H9 (cell line): ENCODE measurements at regions not wholly inside any gene's neighbourhood (a gene's known extent, or its start where the extent isn't known, plus 50 kb on each side); places are given as distances from the start of the nearest gene placed in this dataset.
"Not testable (repeated sequence)": the region's sequence is repeated elsewhere in the genome, so short reads cannot be mapped to it uniquely, and the experiment has no call there.

Experiments
- DNase-seq: peaks from one replicate; pipeline ENCODE4 v3.0.0-alpha.2; 2017
- H2AFZ ChIP-seq: one replicate; pipeline ENCODE4 v1.6.1; 2013; ENCODE audit warnings: mild to moderate bottlenecking, low read length, control low read depth, moderate library complexity
- H2AK5ac ChIP-seq: 2 replicates; pipeline ENCODE4 v1.6.1; 2013; ENCODE audit warnings: low read length, control low read depth, mixed read lengths; ENCODE audit not compliant: insufficient read length
- H2BK120ac ChIP-seq: one replicate; pipeline ENCODE4 v1.6.1; 2013; ENCODE audit warnings: low read depth, mild to moderate bottlenecking, low read length, control low read depth, inconsistent platforms; ENCODE audit not compliant: poor library complexity, severe bottlenecking
- H2BK12ac ChIP-seq: 2 replicates; pipeline ENCODE4 v1.6.1; 2013; ENCODE audit warnings: low read length, control low read depth, mixed read lengths, low read depth; ENCODE audit not compliant: insufficient read length
- H2BK15ac ChIP-seq: 2 replicates; pipeline ENCODE4 v1.6.1; 2013; ENCODE audit warnings: low read depth, low read length, control low read depth
- H2BK20ac ChIP-seq: one replicate; pipeline ENCODE4 v1.6.1; 2013; ENCODE audit warnings: low read depth, mild to moderate bottlenecking, low read length, control low read depth, inconsistent platforms; ENCODE audit not compliant: poor library complexity, severe bottlenecking
- H2BK5ac ChIP-seq: 2 replicates; pipeline ENCODE4 v1.6.1; 2013; ENCODE audit warnings: low read length, control low read depth, mixed read lengths; ENCODE audit not compliant: insufficient read length
- H3K14ac ChIP-seq: 2 replicates; pipeline ENCODE4 v1.6.1; 2013; ENCODE audit warnings: low read length, control low read depth; ENCODE audit not compliant: insufficient read depth
- H3K18ac ChIP-seq: 2 replicates; pipeline ENCODE4 v1.6.1; 2013; ENCODE audit warnings: low read depth, mild to moderate bottlenecking, mixed read lengths, low read length, control low read depth; ENCODE audit not compliant: insufficient read length
- H3K23ac ChIP-seq: 2 replicates; pipeline ENCODE4 v1.6.1; 2013; ENCODE audit warnings: low read length, control low read depth, mixed read lengths, low read depth; ENCODE audit not compliant: insufficient read length
- H3K23me2 ChIP-seq: 2 replicates; pipeline ENCODE4 v1.6.1; 2013; ENCODE audit warnings: low read depth, mild to moderate bottlenecking, mixed read lengths, low read length, control low read depth; ENCODE audit not compliant: insufficient read length, poor library complexity, severe bottlenecking
- H3K27ac ChIP-seq: 2 replicates; pipeline ENCODE4 v1.5.1; 2013; ENCODE audit warnings: low read length, control low read depth, mixed read lengths, low read depth; ENCODE audit not compliant: insufficient read length
- H3K27me3 ChIP-seq: 2 replicates; pipeline ENCODE4 v1.6.1; 2013; ENCODE audit warnings: low read length, control low read depth, inconsistent platforms; ENCODE audit not compliant: insufficient read depth
- H3K4ac ChIP-seq: 2 replicates; pipeline ENCODE4 v1.6.1; 2013; ENCODE audit warnings: low read depth, mild to moderate bottlenecking, control low read depth, inconsistent platforms, low read length, moderate library complexity
- H3K4me1 ChIP-seq: 2 replicates; pipeline ENCODE4 v1.6.1; 2013; ENCODE audit warnings: low read length, control low read depth, inconsistent platforms; ENCODE audit not compliant: insufficient read depth
- H3K4me2 ChIP-seq: 2 replicates; pipeline ENCODE4 v1.6.1; 2013; ENCODE audit warnings: low read length, control low read depth, mixed read lengths; ENCODE audit not compliant: insufficient read length, insufficient read depth
- H3K56ac ChIP-seq: 2 replicates; pipeline ENCODE4 v1.6.1; 2013; ENCODE audit warnings: low read depth, mild to moderate bottlenecking, mixed read lengths, low read length, control low read depth; ENCODE audit not compliant: insufficient read length
- H3K79me1 ChIP-seq: 2 replicates; pipeline ENCODE4 v1.6.1; 2013; ENCODE audit warnings: low read depth, mild to moderate bottlenecking, moderate library complexity, low read length, control low read depth, inconsistent platforms; ENCODE audit not compliant: insufficient read depth, poor library complexity, severe bottlenecking
- H3K79me2 ChIP-seq: 2 replicates; pipeline ENCODE4 v1.6.1; 2013; ENCODE audit warnings: low read length, control low read depth, inconsistent platforms; ENCODE audit not compliant: insufficient read depth
- H3K9ac ChIP-seq: 2 replicates; pipeline ENCODE4 v1.6.1; 2013; ENCODE audit warnings: low read length, control low read depth, mixed read lengths; ENCODE audit not compliant: insufficient read length; ENCODE audit errors: extremely low read depth
- H3K9me3 ChIP-seq: one replicate; pipeline ENCODE4 v1.6.1; 2013; ENCODE audit warnings: low read depth, low read length, inconsistent platforms; ENCODE audit not compliant: control insufficient read depth
- H3T11ph ChIP-seq: one replicate; pipeline ENCODE4 v1.6.1; 2013; ENCODE audit warnings: mild to moderate bottlenecking, low read length, control low read depth, inconsistent platforms
- H4K20me1 ChIP-seq: one replicate; pipeline ENCODE4 v1.6.1; 2013; ENCODE audit not compliant: control insufficient read depth, insufficient read length, insufficient read depth
- H4K5ac ChIP-seq: 2 replicates; pipeline ENCODE4 v1.6.1; 2013; ENCODE audit warnings: low read depth, mild to moderate bottlenecking, mixed read lengths, low read length, control low read depth; ENCODE audit not compliant: insufficient read length
- H4K8ac ChIP-seq: replicated peaks from 2 replicates; pipeline ENCODE4 v1.6.1; 2013; ENCODE audit warnings: low read length, control low read depth, mixed read lengths, low read depth; ENCODE audit not compliant: insufficient read length
- H4K91ac ChIP-seq: 2 replicates; pipeline ENCODE4 v1.6.1; 2013; ENCODE audit warnings: low read depth, mild to moderate bottlenecking, moderate library complexity, mixed read lengths, low read length, control low read depth; ENCODE audit not compliant: insufficient read length
- H3K27ac Mint-ChIP-seq, 3 experiments: 2 replicates in 2 of 3; 3 replicates in 1 of 3; pipeline ENCODE4 v1.8.0; 2020 to 2021; ENCODE audit warnings: mixed read lengths in 3 of 3, mild to moderate bottlenecking in 1 of 3, moderate library complexity in 1 of 3
- H3K27me3 Mint-ChIP-seq: 2 replicates; pipeline ENCODE4 v1.8.0; 2021; ENCODE audit warnings: low read depth, mild to moderate bottlenecking, moderate library complexity, mixed read lengths
- H3K36me3 Mint-ChIP-seq, 3 experiments: 2 replicates in 2 of 3; 3 replicates in 1 of 3; pipeline ENCODE4 v1.8.0; 2020 to 2021; ENCODE audit warnings: low read depth in 3 of 3, mixed read lengths in 3 of 3; ENCODE audit not compliant: insufficient read depth in 1 of 3
- H3K4me1 Mint-ChIP-seq, 2 experiments: 2 replicates each; pipeline ENCODE4 v1.8.0; 2020; ENCODE audit warnings: mixed read lengths in 2 of 2
- H3K4me3 Mint-ChIP-seq, 2 experiments: 2 replicates in 1 of 2; 3 replicates in 1 of 2; pipeline ENCODE4 v1.8.0; 2020 to 2021; ENCODE audit warnings: mild to moderate bottlenecking in 2 of 2, mixed read lengths in 2 of 2, moderate library complexity in 1 of 2
- H3K9me3 Mint-ChIP-seq, 2 experiments: 2 replicates in 1 of 2; 3 replicates in 1 of 2; pipeline ENCODE4 v1.8.0; 2020; ENCODE audit warnings: mild to moderate bottlenecking in 2 of 2, mixed read lengths in 2 of 2, moderate library complexity in 1 of 2
- CTCF ChIP-seq: fragments of 200-600 bp; sonication (generic); conservative IDR thresholded peaks from 3 replicates; pipeline ENCODE4 v1.8.0; 2021; ENCODE audit warnings: antibody characterized with exemption, mild to moderate bottlenecking
- WGBS: extraction: QIAGEN DNeasy Blood & Tissue Kit; methylation state at CpG from one replicate; pipeline ENCODE4 v1.1.7; 2013; ENCODE audit warnings: missing lambda C conversion rate, low lambda C conversion rate, mixed read lengths; ENCODE audit not compliant: insufficient read length; ENCODE audit errors: extremely low coverage; 5-methylcytosine and 5-hydroxymethylcytosine counted together

- no peak overlapping the region for H3K4ac ChIP-seq
- no peak for DNase-seq
- H3K23ac ChIP-seq: no peak overlapping the region
- H4K8ac ChIP-seq: no peak overlapping the region
- H4K91ac ChIP-seq: no peak overlapping the region
- no peak overlapping the region for H2BK15ac ChIP-seq
- no peak overlapping the region for H2BK5ac ChIP-seq
- H3K18ac ChIP-seq: no peak overlapping the region
- H3K9ac ChIP-seq: no peak overlapping the region
- no peak overlapping the region for H3K27ac Mint-ChIP-seq
- no peaks in the 10 kb centered on the region for H3K79me2 ChIP-seq
- H2BK120ac ChIP-seq: no peak overlapping the region
- H3K79me1 ChIP-seq: no peaks in the 10 kb centered on the region
- no peak overlapping the region for H2BK20ac ChIP-seq
- no peaks in the 10 kb centered on the region for H4K20me1 ChIP-seq
- no peak overlapping the region for H2BK12ac ChIP-seq
- no peak overlapping the region for H2AFZ ChIP-seq
- no peak overlapping the region for H4K5ac ChIP-seq
- no peak overlapping the region for H3T11ph ChIP-seq
- no peak overlapping the region for H3K27ac ChIP-seq
- H2AK5ac ChIP-seq: no peak overlapping the region
- H3K14ac ChIP-seq: no peak overlapping the region
- peaks cover 0 to 3% of the 10 kb centered on the region in 2 experiments; a peak in 2 of 5 replicates for H3K9me3 Mint-ChIP-seq
- H3K27me3 ChIP-seq: no peaks in the 10 kb centered on the region
- H3K4me1 Mint-ChIP-seq: peaks cover 0 to 4% of the 10 kb centered on the region in 2 experiments; a peak in 1 of 4 replicates
- H3K4me3 Mint-ChIP-seq: no peak overlapping the region
- H3K23me2 ChIP-seq: no peaks in the 10 kb centered on the region
- no peak for TF ChIP-seq CTCF
- H3K4me1 ChIP-seq: no peaks in the 10 kb centered on the region
- no peak overlapping the region for H3K56ac ChIP-seq
- H3K27me3 Mint-ChIP-seq: no peaks in the 10 kb centered on the region
- H3K9me3 ChIP-seq: no peaks in the 10 kb centered on the region
- no peaks in the 10 kb centered on the region for H3K36me3 Mint-ChIP-seq
- no peak overlapping the region for H3K4me2 ChIP-seq
These were observed 490.8 kb downstream of the HTR1B start for GRCh38 chr6:76972474-76972873.

GRCh38 chr6:76959177-76959576 lies 504.1 kb downstream of the HTR1B start:
- peak; percentile 34 for DNase-seq
- H3K4me3 Mint-ChIP-seq: not testable (repeated sequence)

More at GRCh38 chr6:76959177-76959576, 504.1 kb downstream of the HTR1B start:
- H3K4me1 Mint-ChIP-seq, H3K23ac ChIP-seq, H3K9me3 ChIP-seq, H3K4ac ChIP-seq, H2AK5ac ChIP-seq, H3T11ph ChIP-seq, H2BK5ac ChIP-seq, H3K27me3 ChIP-seq, H4K5ac ChIP-seq, H2BK12ac ChIP-seq, H3K56ac ChIP-seq, H2BK120ac ChIP-seq, H3K4me1 ChIP-seq, H3K27ac ChIP-seq, H4K8ac ChIP-seq, H2BK15ac ChIP-seq, H3K27ac Mint-ChIP-seq, H3K14ac ChIP-seq, H3K79me2 ChIP-seq, H3K4me2 ChIP-seq, H3K9ac ChIP-seq, H3K79me1 ChIP-seq, H4K20me1 ChIP-seq, H3K27me3 Mint-ChIP-seq, H3K18ac ChIP-seq, H3K23me2 ChIP-seq, H4K91ac ChIP-seq, H2BK20ac ChIP-seq, H2AFZ ChIP-seq: not testable (repeated sequence)
- Mint-ChIP-seq H3K9me3 (peaks cover 21 to 23% of the 10 kb centered on the region in 2 experiments; a peak in 4 of 5 replicates), H3K36me3 (peaks cover 0 to 20% (median 2%) of the 10 kb centered on the region in 3 experiments; a peak in 6 of 7 replicates)
- no CpG with 5 or more reads among the region's 15 CpGs for WGBS
